ENCODE measurements at regions not wholly inside any gene's neighbourhood (a gene's known extent, or its start where the extent isn't known, plus 50 kb on each side); places are given as distances from the start of the nearest gene placed in this dataset.

DNA sequence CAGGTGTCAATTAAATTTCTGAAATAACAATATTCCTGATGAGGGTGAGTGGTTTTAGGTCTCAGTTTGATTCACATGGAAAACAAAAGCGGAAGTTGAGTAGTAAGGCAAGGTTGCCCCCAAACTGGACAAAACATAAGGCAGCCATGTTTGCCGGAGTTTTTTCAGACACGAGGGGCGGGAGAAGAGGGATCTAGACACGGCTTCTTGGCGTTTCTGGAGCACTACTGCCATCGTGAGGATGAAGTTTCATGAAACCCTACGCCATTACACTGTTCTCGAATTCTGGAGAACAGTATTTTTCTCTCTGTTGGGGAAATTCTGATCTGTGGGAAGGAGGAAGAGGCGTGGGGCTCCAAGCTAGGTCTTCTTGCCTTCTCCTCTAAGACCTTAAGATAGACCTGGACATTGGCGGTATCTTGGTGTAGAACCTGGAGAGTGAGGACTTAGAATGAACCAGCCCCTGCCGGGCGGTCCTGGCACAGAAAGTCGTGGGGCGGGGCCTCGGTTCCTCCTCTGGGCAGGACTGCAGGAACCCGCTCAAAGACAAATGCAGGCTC, 160.3 kb downstream of the OR13H1 start:
- peak in 1 of 2 donors; percentile 88 for DNase-seq

DNA sequence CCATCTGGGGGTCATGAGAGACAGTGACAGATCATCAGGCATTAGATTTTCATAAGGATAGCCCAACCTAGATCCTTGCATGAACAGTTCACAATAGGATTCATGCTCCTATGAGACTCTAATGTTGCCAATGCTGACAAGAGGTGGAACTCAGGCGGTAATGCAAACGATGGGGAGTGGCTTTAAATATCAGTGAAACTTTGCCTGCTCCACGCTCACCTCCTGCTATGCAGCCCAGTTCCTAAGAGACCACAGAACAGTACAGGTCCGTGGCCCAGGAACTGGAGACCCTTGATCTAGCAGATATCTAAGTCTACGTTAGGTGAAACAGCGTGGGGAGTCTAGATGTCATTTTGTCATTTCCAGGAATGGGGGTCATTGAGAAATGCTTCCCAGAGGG, 165.7 kb downstream of the OR13H1 start:
- DNase-seq: no peak

DNA sequence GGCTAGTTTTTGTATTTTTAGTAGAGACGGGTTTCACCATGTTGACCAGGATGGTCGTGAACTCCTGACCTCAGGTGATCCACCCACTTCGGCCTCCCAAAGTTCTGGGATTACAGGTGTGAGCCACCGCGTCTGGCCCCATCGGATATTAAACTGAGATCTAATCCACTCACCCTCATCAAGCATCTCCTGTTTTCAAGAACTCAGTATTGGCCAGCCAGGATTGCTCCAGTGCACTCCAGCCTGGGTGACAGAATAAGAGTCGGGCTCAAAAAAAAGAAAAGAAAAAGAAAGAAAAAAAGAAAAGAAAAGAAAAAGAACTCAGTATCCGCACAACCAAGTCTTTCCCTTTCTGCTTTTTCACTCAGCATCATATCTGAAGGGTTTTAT, 167.6 kb downstream of the OR13H1 start:
- DNase-seq: no peak

DNA sequence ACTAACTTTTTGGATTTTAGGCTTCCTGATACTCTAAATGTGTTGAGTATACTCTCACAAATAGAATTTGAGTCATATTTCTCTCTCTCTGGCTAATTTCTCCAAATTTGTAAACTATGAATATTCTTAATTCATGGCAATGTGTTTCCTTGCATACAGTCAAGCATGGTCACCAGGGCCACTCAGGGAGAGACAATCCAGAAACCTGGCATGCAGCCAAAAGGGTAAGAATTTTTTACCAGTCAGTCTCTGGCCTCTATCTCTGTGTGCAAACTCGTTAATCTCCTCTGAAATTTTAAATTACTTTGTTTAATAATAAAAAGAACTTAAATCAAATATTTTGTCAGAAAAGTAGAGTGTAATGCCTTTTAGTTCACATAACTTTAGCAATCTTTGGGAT, 179.8 kb downstream of the OR13H1 start:
- no peak for DNase-seq

DNA sequence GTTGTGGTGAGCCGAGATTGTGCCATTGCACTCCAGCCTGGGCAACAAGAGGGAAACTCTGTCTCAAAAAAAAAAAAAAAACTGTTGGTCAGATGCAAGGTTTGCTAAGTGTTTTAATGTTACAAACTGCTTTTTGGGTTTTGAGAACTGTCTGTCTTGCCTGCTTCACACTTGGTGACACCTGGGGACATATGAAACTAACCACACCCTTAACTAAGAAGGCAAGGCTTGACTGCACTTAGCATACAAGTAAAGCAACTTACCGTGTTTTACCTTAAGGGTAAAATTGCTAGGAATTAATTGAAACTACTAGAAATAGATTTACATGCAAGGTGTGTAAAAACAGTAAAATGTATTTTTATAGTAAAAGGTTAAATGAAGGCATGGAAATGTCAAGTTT, 180.4 kb downstream of the OR13H1 start:
- DNase-seq: no peak

DNA sequence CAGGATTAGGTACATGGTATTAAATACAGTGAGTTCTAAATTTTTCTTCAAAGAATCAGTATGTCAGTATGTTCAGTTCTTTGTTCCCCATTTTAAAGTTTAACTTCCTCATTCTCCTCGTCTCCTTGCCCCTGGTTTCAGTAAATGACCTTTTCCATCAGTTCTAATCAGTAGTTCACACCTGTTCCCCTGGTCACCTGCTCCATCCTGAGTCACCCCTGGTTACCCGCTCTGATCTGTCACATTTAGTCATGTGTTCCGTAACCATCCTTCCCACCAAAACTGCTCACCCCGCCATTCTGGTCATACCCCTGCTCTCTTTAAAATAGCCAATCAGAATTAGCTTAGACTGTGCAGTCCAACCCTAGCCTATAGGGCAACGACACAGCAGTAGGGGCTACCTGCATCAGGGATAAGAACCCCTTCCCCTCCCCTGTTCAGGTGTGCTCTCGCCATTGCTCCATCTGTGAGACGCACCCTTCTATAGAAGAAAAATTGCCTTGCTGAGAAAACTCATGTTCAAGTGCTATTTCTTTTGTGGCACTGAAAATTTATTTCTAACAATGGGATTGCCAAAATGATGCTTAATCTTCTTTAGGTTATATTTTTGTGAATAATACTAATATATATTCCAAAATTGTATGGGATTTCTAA, 181.3 kb downstream of the OR13H1 start:
- DNase-seq: no peak

DNA sequence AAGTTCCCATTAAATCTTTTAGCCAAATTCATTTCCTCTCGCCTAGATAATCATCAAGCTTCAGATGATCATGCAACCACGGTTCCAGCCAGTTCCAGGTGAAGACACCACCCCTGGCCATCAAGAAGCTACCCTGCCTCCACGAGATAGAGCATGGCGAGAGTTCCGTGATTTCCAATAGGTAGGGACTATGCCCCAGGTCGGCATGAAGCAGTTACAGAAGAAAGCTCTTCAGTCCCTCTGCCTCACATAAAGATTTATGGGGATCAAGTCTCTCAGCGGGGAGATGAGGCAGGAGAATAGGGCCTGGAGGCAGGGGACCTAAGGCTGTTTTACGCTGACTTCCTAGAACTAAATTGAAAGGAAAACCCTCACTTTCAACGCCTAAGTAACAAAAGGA, 183.9 kb downstream of the OR13H1 start:
- no peak for DNase-seq

DNA sequence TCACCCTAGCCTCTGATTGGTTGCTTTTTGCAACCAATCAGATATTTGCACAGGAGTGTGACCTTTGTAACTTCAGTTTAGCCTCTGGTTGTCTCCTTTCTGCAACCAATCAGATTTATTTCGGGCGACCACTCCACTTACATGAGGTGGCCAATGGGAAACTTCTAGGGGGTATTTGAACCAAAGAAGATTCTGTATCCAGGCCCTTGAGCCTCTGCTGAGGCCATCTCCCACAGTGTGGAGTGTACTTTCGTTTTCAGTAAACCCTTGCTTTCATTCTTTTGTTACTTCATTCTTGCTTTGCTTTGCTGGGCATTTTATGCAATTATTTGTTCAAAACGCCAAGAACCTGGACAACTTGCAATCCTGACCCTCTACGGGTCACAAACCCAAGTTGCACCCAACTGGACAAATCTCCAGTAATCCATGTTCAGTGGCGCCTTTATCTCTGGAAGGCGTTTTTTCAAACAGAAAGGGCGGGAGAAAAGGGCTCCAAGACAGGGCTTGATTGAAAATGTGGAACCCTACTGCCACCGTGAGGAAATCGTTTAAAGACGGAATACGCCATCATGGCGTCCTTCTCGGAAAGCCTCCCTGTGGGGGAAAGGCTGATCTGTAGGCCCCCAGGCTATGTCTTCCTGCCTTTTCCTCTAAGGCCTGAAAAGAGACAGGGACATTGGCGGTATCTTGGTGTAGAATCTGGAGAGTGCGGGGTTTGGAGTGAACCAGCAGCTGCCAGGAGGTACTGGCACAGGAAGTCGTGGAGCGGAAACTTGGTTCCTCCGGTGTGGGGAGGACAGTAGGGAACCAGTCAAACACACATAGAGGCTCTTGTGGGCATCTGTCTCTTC, 184.6 kb downstream of the OR13H1 start:
- peak in 1 of 2 donors; percentile 87 for DNase-seq

DNA sequence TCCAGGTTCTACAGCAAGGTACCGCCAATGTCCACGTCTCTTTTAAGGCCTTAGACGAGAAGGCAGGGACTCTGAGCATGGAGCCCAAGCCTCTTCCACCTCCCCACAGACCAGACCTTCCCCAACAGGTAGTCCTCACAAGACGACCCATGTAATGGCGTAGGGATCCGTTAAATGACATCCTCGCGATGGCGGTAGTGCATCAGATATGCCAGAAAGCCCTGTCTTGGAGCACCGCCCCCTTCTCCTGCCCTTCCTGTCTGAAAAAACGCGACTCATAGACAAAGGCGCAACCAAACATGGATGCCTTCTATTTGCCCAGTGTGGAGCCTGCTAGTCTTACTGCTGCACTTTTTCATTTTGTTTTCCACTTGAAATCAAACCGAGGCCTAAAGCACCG, 185.4 kb downstream of the OR13H1 start:
- peak in 1 of 2 donors; percentile 91 for DNase-seq

DNA sequence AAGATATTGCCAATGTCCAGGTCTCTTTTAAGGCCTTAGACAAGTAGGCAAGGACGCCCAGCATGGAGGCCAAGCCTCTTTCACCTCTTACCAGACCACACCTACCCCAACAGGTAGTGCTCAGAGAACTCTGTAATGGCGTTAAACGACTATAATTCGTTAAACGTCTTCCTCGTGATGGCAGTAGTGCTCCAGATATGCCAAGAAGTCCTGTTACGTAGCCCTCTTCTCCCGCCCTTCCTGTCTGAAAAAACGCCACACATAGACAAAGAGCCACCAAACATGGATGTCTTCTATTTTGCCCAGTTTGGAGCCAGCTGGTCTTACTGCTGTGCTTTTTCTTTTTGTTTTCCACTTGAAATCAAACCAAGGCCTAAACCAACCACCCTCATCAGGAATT, 190.7 kb downstream of the OR13H1 start:
- peak in 1 of 2 donors; percentile 86 for DNase-seq

DNA sequence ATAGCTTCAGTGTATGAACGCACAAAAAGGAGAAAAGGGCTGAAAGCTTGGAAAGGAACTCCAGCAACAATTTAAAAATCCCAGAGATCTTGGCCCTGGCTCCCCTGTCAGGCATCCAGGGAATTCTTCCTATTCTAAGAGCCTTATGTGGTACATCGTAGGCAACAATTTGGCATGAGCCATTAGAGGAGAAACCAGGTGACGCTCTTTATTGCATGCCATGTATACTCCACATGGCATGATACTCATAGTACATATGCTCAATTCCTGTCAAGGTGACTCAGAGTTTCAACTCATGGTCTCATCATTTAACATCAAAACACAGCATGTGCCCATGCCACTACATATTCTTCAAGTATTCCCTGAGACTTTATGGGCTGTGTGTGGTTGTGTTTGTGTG, 191.3 kb downstream of the OR13H1 start:
- no peak for DNase-seq

DNA sequence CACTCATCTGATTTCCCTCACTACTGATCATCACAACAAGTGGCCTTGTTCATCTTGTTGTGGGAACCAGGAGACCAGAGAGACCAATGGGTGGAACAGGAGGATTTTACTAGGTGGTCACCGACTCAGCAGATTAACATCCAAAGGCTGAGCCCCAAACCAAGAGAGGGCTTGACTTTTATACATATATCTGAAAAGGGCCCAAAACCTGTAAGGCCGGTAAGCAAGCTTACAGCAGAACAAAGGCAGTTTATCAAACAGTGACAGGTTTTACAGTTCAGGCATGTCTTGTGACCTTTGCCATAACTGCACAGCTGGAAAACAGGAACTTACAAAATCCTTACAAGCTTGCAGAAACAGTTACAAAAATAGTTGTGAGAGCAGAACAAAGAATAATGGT, 195.9 kb downstream of the OR13H1 start:
- DNase-seq: no peak

DNA sequence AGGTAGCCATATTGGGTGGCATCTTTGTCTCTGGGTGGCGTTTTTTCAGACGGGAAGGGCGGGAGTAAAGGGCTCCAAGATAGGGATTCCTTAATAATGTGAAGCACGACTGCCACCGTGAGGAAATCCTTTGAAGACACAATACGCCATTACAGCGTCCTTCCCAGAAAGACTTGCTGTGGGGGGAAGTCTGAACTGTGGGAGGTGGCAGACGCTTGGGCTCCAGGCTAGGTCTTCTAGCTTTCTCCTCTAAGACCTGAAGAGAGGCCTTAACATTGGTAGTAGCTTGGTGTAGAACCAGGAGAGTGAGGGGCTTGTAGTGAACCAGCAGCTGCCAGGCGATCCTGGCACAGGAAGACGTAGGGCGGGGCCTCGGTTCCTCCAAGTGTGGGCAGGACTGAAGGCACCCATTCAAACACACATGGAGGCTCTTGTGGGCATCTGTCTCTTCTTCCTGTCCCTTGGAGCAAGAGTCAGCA, 197.3 kb downstream of the OR13H1 start:
- DNase-seq: peak in 1 of 2 donors; percentile 87

DNA sequence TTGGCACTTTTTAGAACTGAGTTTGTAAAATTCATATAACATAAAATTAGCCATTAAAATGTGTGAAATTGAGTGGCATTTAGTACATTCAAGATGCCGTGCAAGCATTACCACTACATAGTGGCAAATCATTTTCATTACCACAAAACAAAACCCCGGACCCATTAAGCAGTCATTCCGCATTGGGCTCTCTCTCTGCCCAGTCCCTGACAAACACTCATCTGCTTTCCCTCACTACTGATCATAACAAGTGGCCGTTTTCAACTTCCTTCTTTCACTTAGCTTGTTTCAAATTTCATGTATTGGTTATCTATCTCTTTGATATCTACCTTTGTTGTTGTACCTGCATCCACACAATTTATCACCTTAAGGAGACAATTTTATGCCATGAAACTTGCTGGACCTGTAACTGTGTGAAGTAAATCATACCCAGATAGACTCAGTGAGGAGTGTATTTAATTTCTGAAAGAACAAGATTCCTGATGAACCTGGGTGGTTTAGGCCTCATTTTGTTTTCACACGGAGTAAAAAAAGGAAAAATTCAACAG, 202.1 kb downstream of the OR13H1 start:
- no peak for DNase-seq

DNA sequence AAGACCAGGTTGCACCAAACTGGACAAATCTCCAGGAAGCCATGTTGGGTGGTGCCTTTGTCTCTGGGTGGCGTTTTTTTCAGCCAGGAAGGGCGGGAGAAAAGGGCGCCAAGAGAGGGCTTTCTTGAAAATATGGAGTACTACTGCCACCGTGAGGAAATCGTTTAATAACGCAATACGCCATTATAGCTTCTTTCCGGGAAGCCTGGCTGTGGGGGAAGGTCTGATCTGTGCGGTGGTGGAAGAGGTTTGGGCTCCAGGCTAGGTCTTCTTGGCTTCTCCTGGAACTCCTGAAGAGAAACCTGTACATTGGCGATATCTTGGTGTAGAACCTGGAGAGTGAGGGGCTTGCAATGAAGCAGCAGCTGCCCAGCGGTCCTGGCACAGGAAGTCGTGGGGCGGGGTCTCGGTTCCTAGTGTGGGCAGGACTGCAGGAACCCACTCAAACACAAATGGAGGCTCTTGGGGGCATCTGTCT, 202.7 kb downstream of the OR13H1 start:
- DNase-seq: peak in 1 of 2 donors; percentile 86

DNA sequence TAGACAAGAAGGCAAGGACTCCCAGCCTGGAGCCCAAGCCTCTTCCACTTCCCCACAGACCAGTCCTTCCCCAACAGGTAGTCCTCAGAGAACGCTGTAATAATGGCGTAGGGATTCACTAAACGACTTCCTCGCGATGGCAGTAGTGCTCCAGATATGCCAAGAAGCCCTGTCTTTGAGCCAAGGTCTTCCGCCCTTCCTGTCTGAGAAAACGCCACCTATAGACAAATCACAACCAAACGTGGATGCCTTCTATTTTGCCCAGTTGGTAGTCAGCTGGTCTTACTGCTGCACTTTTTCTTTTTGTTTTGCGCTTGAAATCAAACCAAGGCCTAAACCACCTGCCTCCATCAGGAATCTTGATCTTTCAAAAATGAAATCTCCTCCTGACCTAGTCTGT, 203.3 kb downstream of the OR13H1 start:
- DNase-seq: peak in 1 of 2 donors; percentile 88

DNA sequence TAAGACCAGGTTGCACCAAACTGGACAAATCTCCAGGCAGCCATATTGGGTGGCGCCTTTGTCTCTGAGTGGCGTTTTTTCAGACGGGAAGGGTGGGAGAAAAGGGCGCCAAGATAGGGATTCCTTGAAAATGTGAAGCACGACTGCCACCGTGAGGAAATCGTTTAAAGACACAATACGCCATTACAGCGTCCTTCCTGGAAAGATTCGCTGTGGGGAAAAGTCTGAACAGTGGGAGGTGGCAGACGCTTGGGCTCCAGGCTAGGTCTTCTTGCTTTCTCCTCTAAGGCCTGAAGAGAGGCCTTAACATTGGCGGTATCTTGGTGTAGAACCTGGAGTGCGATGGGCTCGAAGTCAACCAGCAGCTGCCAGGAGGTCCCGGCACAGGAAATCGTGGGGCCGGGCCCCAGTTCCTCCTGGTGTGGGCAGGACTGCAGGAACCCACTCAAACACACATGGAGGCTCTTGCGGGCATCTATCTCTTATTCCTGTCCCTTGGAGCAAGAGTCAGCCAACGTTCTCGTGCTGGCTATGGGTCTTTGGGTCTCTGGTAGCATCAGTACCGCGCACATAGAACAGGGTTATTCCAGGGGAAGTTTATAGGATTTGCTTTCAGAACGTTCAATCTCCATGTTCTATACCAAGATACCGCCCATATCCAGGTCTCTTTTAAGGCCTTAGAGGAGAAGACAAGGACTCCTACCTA, 208.8 kb downstream of the OR13H1 start:
- peak in 1 of 2 donors; percentile 86 for DNase-seq

DNA sequence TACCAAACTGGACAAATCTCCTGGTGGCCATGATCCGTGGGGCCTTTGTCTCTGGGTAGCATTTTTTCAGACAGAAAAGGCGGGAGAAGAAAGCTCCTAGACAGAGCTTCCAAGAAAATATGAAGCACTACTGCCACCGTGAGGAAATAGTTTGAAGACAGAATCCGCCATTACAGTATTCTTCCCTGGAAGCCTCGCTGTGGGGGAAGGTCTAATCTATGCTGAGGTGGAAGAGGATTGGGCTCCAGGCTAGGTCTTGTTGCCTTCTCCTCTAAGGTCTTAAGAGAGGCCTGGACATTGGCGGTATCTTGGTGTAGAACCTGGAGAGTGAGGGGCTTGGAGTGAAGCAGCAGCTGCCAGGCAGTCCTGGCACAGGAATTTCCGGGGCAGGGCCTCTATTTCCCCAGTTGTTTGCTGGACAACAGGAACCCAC, 218.9 kb downstream of the OR13H1 start:
- peak in 1 of 2 donors; percentile 74 for DNase-seq

DNA sequence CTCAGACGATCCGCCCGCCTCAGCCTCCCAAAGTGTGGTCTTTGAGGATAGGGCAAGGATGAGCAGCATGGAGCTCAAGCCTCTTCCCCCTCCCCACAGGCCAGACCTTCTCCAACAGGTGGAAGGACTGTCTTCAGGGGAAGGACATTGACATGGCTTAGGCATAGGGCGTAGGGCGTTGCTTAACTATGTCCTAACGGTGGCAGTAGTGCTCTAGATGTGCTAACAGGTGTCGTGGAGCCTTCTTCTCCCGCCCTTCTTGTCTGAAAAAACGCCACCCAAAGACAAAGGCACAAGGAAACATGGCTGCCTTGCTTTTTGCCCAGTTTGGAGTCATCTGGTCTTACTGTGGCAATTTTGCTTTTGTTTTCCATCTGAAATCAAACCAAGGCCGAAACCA, 219.8 kb downstream of the OR13H1 start:
- peak in 1 of 2 donors; percentile 90 for DNase-seq

DNA sequence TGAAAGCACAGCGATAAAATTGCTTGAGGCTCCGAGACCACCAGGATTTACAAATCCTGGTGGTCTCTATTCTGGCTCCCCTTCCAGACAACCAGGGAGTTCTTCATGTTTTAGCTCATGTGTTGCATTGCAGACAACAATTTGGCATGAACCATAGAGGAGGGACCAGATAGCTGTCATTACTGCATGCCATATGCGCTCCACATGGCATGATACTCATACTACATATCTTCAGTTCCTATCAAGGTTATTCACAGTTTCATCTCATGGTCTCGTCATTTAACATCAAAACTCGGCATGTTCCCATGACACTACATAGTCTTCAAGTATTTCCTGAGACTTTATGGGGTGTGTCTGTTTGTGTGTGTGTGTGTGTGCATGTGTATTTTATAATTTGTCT, 220.3 kb downstream of the OR13H1 start:
- no peak for DNase-seq

DNA sequence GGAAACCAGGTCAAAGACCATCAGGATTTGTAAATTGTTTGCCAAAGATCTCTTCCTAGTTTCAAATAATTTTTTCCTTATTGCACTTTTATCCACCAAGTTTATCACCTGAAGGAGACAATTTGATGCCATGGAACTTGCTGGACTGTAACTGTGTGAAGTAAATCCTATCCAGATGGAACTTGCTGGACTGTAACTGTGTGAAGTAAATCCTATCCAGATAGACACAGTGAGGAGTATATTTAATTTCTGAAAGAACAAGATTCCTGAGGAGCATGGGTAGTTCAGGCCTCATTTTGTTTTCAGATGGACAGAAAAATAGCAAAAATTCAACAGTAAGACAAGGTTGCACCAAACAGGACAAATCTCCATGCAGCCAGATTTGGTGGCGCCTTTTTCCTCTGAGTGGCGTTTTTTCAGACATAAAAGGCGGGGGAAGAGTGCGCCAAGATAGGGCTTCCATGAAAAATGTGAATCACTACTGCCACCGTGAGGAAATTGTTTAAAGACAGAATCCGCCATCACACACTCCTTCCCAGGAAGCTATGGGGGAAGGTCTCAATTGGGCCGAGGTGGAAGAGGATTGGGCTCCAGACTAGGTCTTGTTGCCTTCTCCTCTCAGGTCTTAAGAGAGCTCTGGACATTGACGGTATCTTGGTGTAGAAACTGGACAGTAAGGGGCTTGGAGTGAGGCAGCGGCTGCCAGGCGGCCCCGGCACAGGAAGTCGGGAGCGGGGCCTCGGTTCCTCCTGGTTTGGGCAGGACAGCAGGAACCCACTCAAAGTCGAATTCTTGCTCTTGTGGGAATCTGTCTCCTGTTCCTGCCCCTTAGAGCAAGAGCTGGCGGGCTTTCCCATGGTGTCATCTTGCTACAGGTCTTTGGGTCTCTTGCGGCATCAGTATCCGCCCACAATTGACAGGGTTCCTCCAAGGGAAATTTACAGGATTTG, 234.7 kb downstream of the OR13H1 start:
- peak in 1 of 2 donors; percentile 82 for DNase-seq

DNA sequence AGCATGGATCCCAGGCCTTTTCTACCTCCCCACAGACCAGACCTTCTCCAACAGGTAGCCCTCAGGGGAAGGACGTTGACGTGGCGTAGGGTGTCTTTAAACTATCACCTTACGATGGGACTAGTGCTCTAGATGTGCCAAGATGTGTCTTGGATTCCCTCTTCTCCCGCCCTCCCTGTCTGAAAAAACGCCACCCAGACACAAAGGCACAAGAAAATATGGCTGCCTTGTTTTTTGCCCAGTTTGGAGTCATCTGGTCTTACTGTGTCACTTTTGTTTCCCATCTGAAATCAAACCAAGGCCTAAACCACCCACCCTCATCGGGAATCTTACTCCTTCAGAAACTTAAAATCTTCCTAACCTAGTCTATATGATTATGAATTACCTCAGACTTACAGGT, 235.4 kb downstream of the OR13H1 start:
- no peak for DNase-seq
